ENCODE measurements at regions not wholly inside any gene's neighbourhood (a gene's known extent, or its start where the extent isn't known, plus 50 kb on each side); places are given as distances from the start of the nearest gene placed in this dataset.

DNA sequence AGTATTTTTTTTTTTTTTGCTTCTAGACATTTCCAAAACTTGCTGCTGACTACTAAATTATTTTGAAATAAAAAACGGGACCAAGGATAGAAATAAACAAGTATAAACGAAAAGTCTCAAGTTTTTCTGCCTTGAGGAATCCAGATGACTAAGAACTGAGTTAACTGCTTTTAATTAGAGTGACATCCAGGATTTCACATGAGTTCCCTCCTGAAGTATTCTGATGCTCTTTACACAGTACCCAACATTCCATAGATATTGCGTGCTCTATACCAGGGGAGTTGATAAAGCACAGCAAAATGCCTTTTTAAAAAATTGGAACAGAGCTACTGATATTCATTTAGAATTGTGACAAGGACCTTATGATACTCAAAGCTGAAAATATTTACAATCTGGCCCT, 618.0 kb downstream of the CCDC85A start:
- TF ChIP-seq POLR2A (IDR thresholded peaks at IDR 0.05), result no peak
- TF ChIP-seq, protein P1, sequence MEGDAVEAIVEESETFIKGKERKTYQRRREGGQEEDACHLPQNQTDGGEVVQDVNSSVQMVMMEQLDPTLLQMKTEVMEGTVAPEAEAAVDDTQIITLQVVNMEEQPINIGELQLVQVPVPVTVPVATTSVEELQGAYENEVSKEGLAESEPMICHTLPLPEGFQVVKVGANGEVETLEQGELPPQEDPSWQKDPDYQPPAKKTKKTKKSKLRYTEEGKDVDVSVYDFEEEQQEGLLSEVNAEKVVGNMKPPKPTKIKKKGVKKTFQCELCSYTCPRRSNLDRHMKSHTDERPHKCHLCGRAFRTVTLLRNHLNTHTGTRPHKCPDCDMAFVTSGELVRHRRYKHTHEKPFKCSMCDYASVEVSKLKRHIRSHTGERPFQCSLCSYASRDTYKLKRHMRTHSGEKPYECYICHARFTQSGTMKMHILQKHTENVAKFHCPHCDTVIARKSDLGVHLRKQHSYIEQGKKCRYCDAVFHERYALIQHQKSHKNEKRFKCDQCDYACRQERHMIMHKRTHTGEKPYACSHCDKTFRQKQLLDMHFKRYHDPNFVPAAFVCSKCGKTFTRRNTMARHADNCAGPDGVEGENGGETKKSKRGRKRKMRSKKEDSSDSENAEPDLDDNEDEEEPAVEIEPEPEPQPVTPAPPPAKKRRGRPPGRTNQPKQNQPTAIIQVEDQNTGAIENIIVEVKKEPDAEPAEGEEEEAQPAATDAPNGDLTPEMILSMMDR (IDR thresholded peaks at IDR 0.05), result no peak
